Parathyroid adenoma (tissue), 2 donors: ENCODE measurements at regions not wholly inside any gene's neighbourhood (a gene's known extent, or its start where the extent isn't known, plus 50 kb on each side); places are given as distances from the start of the nearest gene placed in this dataset.

Experiments used
- H2AFZ ChIP-seq: fragments of 300-600 bp; sonication (generic); one replicate; pipeline ENCODE4 v1.7.0; 2017; ENCODE audit warnings: antibody characterized with exemption, mild to moderate bottlenecking
- H3K27ac ChIP-seq: fragments of 300-600 bp; sonication (generic); one replicate; pipeline ENCODE4 v1.7.0; 2017
- H3K27me3 ChIP-seq: fragments of 300-600 bp; sonication (generic); one replicate; pipeline ENCODE4 v1.7.0; 2017; ENCODE audit warnings: low read length; ENCODE audit not compliant: control insufficient read depth, insufficient read depth
- H3K36me3 ChIP-seq: fragments of 300-600 bp; sonication (generic); one replicate; pipeline ENCODE4 v1.7.0; 2017; ENCODE audit warnings: low read length; ENCODE audit not compliant: control insufficient read depth, insufficient read depth
- H3K4me1 ChIP-seq: fragments of 300-600 bp; sonication (generic); one replicate; pipeline ENCODE4 v1.7.0; 2017; ENCODE audit warnings: control low read depth
- H3K4me2 ChIP-seq: fragments of 300-600 bp; sonication (generic); one replicate; pipeline ENCODE4 v1.7.0; 2017; ENCODE audit warnings: low read length
- H3K4me3 ChIP-seq: fragments of 300-600 bp; sonication (generic); one replicate; pipeline ENCODE4 v1.7.0; 2017; ENCODE audit warnings: low read depth, low read length
- H3K79me2 ChIP-seq: fragments of 300-600 bp; sonication (generic); one replicate; pipeline ENCODE4 v1.7.0; 2017; ENCODE audit warnings: control low read depth
- H3K9ac ChIP-seq: fragments of 300-600 bp; sonication (generic); one replicate; pipeline ENCODE4 v1.7.0; 2017; ENCODE audit warnings: mild to moderate bottlenecking
- H3K9me3 ChIP-seq: fragments of 300-600 bp; sonication (generic); one replicate; pipeline ENCODE4 v1.7.0; 2017; ENCODE audit warnings: low read length; ENCODE audit not compliant: control insufficient read depth
- TF ChIP-seq, protein P1 (sequence below): fragments of 300-600 bp; sonication (generic); IDR thresholded peaks from one replicate; pipeline ENCODE4 v1.7.0; 2017; ENCODE audit warnings: antibody characterized with exemption, mild to moderate bottlenecking
- donor health status: primary hyperparathyroidism.

GRCh38 chr20:29687438-29687837 is 1570.0 kb upstream of the DEFB115 start:
- Histone ChIP-seq H2AFZ (no peak overlapping the region), H3K9me3 (no peaks in the 10 kb centered on the region), H3K27ac (no peak overlapping the region), H3K9ac (no peak overlapping the region), H3K79me2 (no peaks in the 10 kb centered on the region), H3K27me3 (no peaks in the 10 kb centered on the region), H3K4me1 (no peaks in the 10 kb centered on the region), H3K36me3 (no peaks in the 10 kb centered on the region), H3K4me3 (no peak overlapping the region), H3K4me2 (no peak overlapping the region)
- TF ChIP-seq, protein P1, sequence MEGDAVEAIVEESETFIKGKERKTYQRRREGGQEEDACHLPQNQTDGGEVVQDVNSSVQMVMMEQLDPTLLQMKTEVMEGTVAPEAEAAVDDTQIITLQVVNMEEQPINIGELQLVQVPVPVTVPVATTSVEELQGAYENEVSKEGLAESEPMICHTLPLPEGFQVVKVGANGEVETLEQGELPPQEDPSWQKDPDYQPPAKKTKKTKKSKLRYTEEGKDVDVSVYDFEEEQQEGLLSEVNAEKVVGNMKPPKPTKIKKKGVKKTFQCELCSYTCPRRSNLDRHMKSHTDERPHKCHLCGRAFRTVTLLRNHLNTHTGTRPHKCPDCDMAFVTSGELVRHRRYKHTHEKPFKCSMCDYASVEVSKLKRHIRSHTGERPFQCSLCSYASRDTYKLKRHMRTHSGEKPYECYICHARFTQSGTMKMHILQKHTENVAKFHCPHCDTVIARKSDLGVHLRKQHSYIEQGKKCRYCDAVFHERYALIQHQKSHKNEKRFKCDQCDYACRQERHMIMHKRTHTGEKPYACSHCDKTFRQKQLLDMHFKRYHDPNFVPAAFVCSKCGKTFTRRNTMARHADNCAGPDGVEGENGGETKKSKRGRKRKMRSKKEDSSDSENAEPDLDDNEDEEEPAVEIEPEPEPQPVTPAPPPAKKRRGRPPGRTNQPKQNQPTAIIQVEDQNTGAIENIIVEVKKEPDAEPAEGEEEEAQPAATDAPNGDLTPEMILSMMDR: no peak

- H3K9ac ChIP-seq: no peak overlapping the region
- no peak overlapping the region for H2AFZ ChIP-seq
- H3K36me3 ChIP-seq: no peaks in the 10 kb centered on the region
- H3K27ac ChIP-seq: no peak overlapping the region
- H3K79me2 ChIP-seq: no peaks in the 10 kb centered on the region
- H3K4me1 ChIP-seq: no peaks in the 10 kb centered on the region
- no peaks in the 10 kb centered on the region for H3K27me3 ChIP-seq
- peak overlapping the region; percentile 39 for H3K4me3 ChIP-seq
- TF ChIP-seq, protein P1: no peak
- peak overlapping the region; percentile 54 for H3K4me2 ChIP-seq
- no peaks in the 10 kb centered on the region for H3K9me3 ChIP-seq
Measured at GRCh38 chr20:29689411-29690225, 1567.8 kb upstream of the DEFB115 start.

DNA sequence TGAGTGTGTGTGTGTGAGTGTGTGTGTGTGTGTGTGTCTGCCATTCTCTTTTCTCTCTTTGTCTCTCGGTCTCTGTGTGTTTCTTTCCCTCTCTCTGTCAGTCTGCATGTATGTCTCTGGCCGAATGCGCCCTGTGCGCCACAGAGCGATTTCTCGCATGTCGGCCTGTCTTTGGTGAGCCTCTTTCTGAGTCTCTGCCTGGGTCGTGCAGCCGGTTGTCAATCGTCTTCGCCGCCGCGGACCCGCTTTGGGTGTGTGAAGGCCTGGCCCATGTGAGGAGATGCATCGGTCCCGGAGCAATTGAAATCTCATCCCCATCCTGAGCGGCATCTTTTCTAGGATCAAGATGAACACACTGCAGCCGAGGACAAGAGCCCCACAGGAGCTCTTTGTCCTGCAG is 1567.2 kb upstream of the DEFB115 start:
- Histone ChIP-seq H3K27ac (no peak overlapping the region), H3K27me3 (no peaks in the 10 kb centered on the region), H3K9ac (no peak overlapping the region), H3K4me1 (no peaks in the 10 kb centered on the region), H2AFZ (no peak overlapping the region), H3K9me3 (no peaks in the 10 kb centered on the region), H3K4me3 (no peak overlapping the region), H3K4me2 (no peak overlapping the region), H3K79me2 (no peaks in the 10 kb centered on the region), H3K36me3 (no peaks in the 10 kb centered on the region)
- TF ChIP-seq, protein P1: no peak

GRCh38 chr20:29740601-29740950 is 1516.9 kb upstream of the DEFB115 start:
- no peak overlapping the region for H2AFZ ChIP-seq
- H3K79me2 ChIP-seq: no peaks in the 10 kb centered on the region
- no peak overlapping the region for H3K4me2 ChIP-seq
- H3K9me3 ChIP-seq: no peaks in the 10 kb centered on the region
- H3K27me3 ChIP-seq: no peaks in the 10 kb centered on the region
- H3K4me3 ChIP-seq: no peak overlapping the region
- no peak overlapping the region for H3K9ac ChIP-seq
- H3K27ac ChIP-seq: no peak overlapping the region
- no peaks in the 10 kb centered on the region for H3K36me3 ChIP-seq
- TF ChIP-seq, protein P1: no peak
- no peaks in the 10 kb centered on the region for H3K4me1 ChIP-seq
